A673 (cell line): ENCODE measurements at regions not wholly inside any gene's neighbourhood (a gene's known extent, or its start where the extent isn't known, plus 50 kb on each side); places are given as distances from the start of the nearest gene placed in this dataset.

ENCODE experiments used
- BruUV-seq: library from RNA; stranded (reverse); fragments of 400-500 nt; replicated peaks from 2 replicates; lab custom pipeline; 2021; lab: Mats Ljungman, UMichigan
- CTCF ChIA-PET: fragments of 300-600 bp; sonication (Branson Sonifier 250); formaldehyde crosslinking; loops from one replicate; lab custom pipeline; 2022; ENCODE audit warnings: antibody characterized with exemption; lab: Charles Lee
- POLR2A ChIA-PET: fragments of 300-600 bp; sonication (Branson Sonifier 250); formaldehyde crosslinking; loops from one replicate; lab custom pipeline; 2022; ENCODE audit warnings: antibody characterized with exemption; ENCODE audit not compliant: low non-redundant PET; lab: Charles Lee
- DNase-seq: peaks from one replicate; pipeline ENCODE4 v3.0.0-alpha.2; 2015; ENCODE audit warnings: low spot score
- H3K27ac ChIP-seq: fragments of 200-600 bp; sonication (generic); 2 replicates; pipeline ENCODE4 v1.5.1; 2016; ENCODE audit warnings: mixed run types, low read depth, mild to moderate bottlenecking, mixed read lengths, antibody characterized with exemption, low read length; ENCODE audit not compliant: poor library complexity, severe bottlenecking
- H3K27me3 ChIP-seq: fragments of 200-600 bp; sonication (generic); replicated peaks from 2 replicates; pipeline ENCODE4 v1.6.1; 2017; ENCODE audit warnings: mixed run types, low read depth, mild to moderate bottlenecking, mixed read lengths, antibody characterized with exemption, low read length; ENCODE audit not compliant: insufficient read depth, poor library complexity
- H3K36me3 ChIP-seq: fragments of 200-600 bp; sonication (generic); 2 replicates; pipeline ENCODE4 v1.6.1; 2016; ENCODE audit warnings: mixed run types, mild to moderate bottlenecking, mixed read lengths, antibody characterized with exemption, low read length; ENCODE audit not compliant: insufficient read depth, poor library complexity, severe bottlenecking
- H3K4me1 ChIP-seq: fragments of 200-600 bp; sonication (generic); 2 replicates; pipeline ENCODE4 v1.6.1; 2017; ENCODE audit warnings: mixed run types, mild to moderate bottlenecking, mixed read lengths, antibody characterized with exemption, low read length; ENCODE audit not compliant: insufficient read depth, poor library complexity, severe bottlenecking
- H3K4me3 ChIP-seq: fragments of 200-600 bp; sonication (generic); 2 replicates; pipeline ENCODE4 v1.5.1; 2016; ENCODE audit warnings: low read depth, mixed run types, mild to moderate bottlenecking, mixed read lengths, low read length; ENCODE audit not compliant: poor library complexity, severe bottlenecking
- H3K9me3 ChIP-seq: fragments of 200-600 bp; sonication (generic); 2 replicates; pipeline ENCODE4 v1.6.1; 2016; ENCODE audit warnings: mixed run types, low read depth, mild to moderate bottlenecking, mixed read lengths, antibody characterized with exemption, low read length; ENCODE audit not compliant: poor library complexity, severe bottlenecking
- EZH2 ChIP-seq: fragments of 200-600 bp; sonication (generic); IDR thresholded peaks from 2 replicates; pipeline ENCODE4 v1.6.1; 2017; ENCODE audit warnings: borderline replicate concordance, low read depth, mild to moderate bottlenecking, mixed read lengths, antibody characterized with exemption, low read length; ENCODE audit not compliant: poor library complexity, severe bottlenecking
- intact Hi-C: fragments of 100-400 bp; cut with micrococcal nuclease; formaldehyde crosslinking; loops from one replicate; pipeline ENCODE4 v1.10.0; 2022; ENCODE audit not compliant: unreplicated experiment
- TF ChIP-seq, protein P1 (sequence below): fragments of 300-800, 200-600 bp; sonication (generic); conservative IDR thresholded peaks from 2 replicates; pipeline ENCODE4 v1.5.1; 2017; ENCODE audit warnings: low read depth, mild to moderate bottlenecking, antibody characterized with exemption, low read length, moderate library complexity, mixed read lengths

DNA sequence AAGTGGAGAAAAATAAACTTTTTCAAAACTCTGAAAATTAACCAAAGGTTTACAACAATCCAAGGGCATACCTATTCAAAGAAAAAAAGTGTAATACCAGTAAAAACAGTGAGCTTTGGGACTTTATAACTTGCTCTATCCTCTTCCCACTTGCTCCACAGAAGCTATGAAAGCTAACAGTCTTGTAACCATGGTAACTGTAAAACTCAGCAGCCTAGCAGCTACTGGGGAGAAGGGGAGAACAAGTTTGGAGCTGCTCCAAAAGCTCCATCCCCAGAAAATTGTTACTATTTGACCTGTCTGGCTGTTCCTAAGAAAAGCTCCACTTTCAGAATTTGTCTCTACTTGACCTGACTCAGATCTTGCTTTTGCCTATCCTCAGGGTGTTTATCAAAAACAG lies 191.5 kb downstream of the OTUD1 start:
- TF ChIP-seq, protein P1, sequence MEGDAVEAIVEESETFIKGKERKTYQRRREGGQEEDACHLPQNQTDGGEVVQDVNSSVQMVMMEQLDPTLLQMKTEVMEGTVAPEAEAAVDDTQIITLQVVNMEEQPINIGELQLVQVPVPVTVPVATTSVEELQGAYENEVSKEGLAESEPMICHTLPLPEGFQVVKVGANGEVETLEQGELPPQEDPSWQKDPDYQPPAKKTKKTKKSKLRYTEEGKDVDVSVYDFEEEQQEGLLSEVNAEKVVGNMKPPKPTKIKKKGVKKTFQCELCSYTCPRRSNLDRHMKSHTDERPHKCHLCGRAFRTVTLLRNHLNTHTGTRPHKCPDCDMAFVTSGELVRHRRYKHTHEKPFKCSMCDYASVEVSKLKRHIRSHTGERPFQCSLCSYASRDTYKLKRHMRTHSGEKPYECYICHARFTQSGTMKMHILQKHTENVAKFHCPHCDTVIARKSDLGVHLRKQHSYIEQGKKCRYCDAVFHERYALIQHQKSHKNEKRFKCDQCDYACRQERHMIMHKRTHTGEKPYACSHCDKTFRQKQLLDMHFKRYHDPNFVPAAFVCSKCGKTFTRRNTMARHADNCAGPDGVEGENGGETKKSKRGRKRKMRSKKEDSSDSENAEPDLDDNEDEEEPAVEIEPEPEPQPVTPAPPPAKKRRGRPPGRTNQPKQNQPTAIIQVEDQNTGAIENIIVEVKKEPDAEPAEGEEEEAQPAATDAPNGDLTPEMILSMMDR = no peak
- no peak for TF ChIP-seq EZH2
- Histone ChIP-seq H3K27me3 (no peaks in the 10 kb centered on the region), H3K36me3 (no peaks in the 10 kb centered on the region), H3K27ac (no peak overlapping the region), H3K9me3 (peaks cover 4% of the 10 kb centered on the region), H3K4me1 (no peaks in the 10 kb centered on the region), H3K4me3 (no peak overlapping the region)
- intact Hi-C loops = loop anchor here (5.0 kb wide), 1 partner anchor 43 kb away; no protein-coding TSS in a partner anchor
- CTCF ChIA-PET = no interaction called here
- POLR2A ChIA-PET = no interaction called here
- no TSS peak for BruUV-seq
- peak; percentile 32 for DNase-seq

DNA sequence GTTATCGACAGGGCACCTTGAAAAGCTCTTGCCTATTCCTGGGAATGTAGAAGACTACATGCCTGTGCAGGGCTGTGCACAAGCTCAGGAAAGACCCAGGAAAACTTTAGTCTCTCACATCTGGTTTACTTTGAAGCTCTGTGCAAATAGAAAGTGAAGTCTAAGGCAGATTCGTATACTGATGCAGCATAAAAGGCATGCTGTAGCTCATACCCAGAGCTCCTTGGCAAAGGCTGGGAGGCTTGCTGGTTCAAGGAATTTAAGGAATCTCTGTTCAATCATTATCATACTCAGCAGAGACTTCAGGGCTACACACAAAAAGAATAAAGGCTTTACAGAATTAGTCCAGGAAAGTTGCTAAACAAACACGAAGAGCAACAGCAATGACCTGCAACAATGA lies 192.0 kb downstream of the OTUD1 start:
- Histone ChIP-seq H3K27me3 (no peaks in the 10 kb centered on the region), H3K4me3 (no peak overlapping the region), H3K9me3 (peaks cover 4% of the 10 kb centered on the region), H3K4me1 (no peaks in the 10 kb centered on the region), H3K36me3 (no peaks in the 10 kb centered on the region), H3K27ac (no peak overlapping the region)
- TF ChIP-seq EZH2 = no peak
- TF ChIP-seq, protein P1 = no peak
- POLR2A ChIA-PET = no interaction called here
- CTCF ChIA-PET = no interaction called here
- no TSS peak for BruUV-seq
- intact Hi-C loops = loop anchor here (5.0 kb wide), 1 partner anchor 44 kb away; no protein-coding TSS in a partner anchor
- peak; percentile 47 for DNase-seq

DNA sequence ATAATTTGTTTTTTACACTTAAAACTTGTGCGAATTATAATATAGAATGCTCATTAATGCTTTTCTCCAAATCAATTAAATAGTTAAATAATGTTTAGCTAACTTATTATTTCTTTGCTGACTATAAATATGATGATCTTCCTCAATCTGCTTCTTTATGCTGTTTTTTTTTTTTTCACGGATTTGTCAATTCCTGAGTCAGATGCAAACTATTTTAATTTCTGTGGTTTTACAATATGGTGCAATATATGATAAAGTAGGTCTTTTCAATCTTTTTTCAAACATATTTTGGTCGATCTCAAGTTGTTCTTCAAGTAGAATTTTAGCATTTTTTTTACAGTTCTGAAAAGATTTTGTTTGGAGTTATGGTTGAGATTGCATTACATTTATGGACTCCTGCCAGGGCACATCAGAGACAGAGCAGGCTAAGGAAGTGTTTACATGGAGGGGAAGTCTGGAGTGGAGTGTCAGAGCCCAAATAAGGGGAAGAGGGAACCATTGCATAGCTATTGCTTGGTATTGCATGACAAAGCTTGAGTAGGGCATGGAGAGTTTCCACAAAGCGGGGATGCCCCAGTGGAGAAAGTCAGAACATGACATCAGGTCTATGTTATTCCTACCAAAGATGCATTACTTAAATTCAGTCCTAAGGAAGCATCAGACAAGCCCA lies 204.4 kb downstream of the OTUD1 start:
- Histone ChIP-seq H3K36me3 (no peaks in the 10 kb centered on the region), H3K4me3 (no peak overlapping the region), H3K27me3 (no peaks in the 10 kb centered on the region), H3K4me1 (no peaks in the 10 kb centered on the region), H3K27ac (no peak overlapping the region), H3K9me3 (no peaks in the 10 kb centered on the region)
- intact Hi-C loops = no loop called here
- TF ChIP-seq, protein P1 = no peak
- TF ChIP-seq EZH2 = no peak
- DNase-seq = peak; percentile 64
- POLR2A ChIA-PET = interaction anchor here (0.8 kb wide), 1 partner anchor 14 kb away, joined by 4 read pairs; no protein-coding TSS in a partner anchor
- no TSS peak for BruUV-seq
- CTCF ChIA-PET = no interaction called here
